HG03159 (cell line): ENCODE measurements at regions not wholly inside any gene's neighbourhood (a gene's known extent, or its start where the extent isn't known, plus 50 kb on each side); places are given as distances from the start of the nearest gene placed in this dataset.

ENCODE experiments used
- ATAC-seq: cut with Tn5 transposase; IDR thresholded peaks from one replicate; pipeline ENCODE4 v1.9.1; 2021; ENCODE audit warnings: mild to moderate bottlenecking, moderate library complexity; ENCODE audit not compliant: unreplicated experiment

DNA sequence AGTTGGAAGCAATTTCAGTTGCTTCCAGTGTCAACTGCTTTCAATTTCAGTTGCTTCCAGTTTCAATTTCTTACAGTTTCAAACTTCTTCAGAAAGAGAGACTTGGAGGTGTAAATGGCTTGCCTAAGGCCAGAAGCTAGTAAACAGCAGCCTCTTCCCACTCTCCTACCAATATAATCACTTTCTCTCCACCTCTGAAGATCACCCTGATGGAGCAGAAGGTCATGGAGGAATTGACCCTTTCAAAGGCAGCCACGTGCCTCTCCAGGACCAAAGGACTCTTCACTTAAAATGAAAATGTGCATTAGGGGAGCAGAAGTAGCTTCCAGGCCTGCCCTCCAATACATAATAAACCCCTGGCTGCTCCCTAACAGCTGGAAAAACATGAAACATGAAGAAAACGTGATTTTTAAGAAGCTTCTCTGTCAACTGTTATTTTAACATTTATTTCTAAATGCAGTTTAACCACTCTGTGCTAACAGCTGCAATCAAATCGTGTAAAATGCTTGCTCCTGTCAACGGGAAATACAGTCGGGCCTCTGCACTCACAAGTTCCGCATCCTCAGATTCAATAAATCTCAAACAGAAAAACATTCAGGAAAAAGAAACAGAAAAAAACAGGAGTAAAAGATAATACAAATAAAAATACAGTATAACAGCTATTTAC, 1020.6 kb downstream of the XPNPEP1 start:
- peak; percentile 55 for ATAC-seq

DNA sequence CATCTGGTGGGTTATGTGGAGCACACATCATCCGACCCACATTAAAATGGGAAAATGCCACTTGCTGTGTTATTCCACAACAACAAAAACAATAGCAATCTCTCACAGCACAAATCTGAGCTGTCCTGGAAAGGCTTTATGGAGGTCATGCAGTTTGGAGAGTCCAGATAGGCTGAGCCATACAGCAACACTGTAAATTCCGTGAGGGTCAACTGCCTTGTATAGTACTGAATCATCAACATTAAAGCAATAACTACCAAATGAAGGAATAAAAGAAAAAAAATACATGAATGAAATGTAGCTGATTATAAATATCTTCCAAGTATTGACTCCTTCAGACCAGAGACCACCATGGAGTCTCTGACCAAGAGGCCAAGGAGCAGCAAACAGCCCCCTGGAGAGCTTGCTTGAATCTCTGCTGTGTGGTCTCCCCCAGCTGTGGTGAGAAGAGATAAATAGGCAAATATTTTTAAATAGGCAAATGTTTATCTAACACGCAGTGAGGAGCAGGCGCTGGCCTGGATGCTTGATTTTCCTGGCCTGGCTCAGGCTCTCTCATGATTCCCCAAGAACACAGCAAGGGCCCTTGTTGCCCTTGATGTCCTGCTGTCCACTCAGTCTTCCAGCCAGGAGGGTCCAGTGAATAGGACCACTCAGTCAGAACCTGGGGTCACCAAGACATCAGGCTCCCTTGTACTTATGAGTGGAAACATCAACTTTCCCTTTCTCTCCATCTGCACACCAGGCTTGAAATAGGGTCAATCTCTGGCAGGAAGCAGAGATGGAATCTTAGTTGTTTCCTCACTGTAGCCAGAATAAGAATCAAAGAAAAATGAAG, 1021.3 kb downstream of the XPNPEP1 start:
- ATAC-seq = peak; percentile 19

DNA sequence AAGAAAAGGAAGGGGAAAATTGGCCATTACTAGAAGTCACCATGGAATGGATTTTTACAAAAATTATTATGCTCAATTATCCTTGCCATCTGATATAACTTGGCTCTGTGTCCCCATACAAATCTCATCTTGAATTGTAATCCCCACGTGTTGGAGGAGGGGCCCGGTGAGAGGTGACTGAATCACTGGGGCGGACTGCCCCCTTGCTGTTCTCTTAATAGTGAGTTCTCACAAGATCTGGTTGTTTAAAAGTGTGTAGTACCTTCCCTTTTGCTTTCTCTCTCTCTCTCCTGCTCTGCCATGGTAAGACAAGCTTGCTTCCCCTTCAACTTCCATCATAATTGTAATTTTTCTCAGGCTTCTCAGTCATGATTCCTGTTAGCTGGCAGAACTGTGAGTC, 1023.6 kb downstream of the XPNPEP1 start:
- ATAC-seq = no peak

DNA sequence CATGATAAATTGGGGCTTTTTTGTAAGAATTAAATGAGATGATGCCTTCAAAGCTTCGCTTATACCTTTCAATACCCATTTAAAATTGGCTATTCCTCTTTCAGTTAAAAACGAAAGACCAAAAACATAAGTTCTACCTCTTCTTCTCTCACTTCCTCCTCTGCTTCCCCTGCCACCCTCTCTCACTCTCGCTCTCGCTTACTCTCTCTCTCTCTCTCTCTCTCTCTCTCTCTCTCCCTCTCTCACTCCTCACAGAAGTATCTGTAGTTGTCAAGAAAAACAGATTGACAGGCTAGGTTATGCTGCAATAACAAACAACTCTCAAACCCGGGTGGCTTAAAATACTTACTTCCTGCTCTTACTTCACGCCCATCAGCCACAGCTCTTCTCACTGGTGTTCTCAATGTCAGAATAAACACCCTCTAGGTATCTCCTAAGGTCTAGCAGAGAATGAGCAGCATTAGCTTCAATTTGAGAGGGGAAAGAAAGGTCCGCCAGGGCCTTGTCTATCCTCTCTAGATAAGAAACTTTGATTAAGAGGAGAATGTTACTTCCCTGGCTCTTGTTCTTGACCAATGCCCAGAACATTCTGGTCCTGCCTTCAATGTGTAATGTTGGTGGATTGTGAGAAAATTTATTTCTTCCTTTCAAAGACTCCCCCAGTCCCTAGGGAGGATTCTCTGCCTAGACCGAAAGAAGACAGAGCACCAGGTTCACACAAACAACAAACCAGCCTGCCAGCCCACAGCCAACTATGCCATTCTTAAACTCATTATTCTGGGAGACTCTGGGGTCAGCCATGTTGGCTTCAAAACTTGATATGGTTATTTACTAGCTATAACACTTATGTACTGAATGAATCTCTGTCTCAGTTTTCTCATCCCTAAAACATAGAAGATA, 1028.7 kb downstream of the XPNPEP1 start:
- ATAC-seq = peak; percentile 95

- no peak for ATAC-seq
Measured at GRCh38 chr10:108877095-108877561, 1046.2 kb downstream of the XPNPEP1 start.

GRCh38 chr10:108872854-108873253, 1050.5 kb downstream of the XPNPEP1 start:
- no peak for ATAC-seq

DNA sequence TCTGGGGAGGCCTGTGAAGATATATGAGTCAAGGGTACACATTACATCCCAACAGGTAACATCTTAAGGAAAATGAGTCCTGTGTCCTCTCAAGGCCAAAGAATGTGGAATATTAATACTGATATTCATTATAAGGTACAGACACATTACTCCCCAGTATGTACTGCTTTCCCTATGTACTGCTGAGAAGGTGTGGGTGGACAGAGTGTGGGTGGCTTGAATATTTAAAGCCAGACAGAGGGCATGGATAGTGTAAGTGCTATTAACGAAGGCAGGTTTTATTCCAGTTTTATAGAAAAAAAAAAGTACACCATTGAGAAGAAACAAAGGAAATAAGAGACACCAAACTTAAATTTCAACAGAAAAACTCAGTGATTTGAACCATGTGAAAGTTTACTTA, 1054.4 kb downstream of the XPNPEP1 start:
- no peak for ATAC-seq

DNA sequence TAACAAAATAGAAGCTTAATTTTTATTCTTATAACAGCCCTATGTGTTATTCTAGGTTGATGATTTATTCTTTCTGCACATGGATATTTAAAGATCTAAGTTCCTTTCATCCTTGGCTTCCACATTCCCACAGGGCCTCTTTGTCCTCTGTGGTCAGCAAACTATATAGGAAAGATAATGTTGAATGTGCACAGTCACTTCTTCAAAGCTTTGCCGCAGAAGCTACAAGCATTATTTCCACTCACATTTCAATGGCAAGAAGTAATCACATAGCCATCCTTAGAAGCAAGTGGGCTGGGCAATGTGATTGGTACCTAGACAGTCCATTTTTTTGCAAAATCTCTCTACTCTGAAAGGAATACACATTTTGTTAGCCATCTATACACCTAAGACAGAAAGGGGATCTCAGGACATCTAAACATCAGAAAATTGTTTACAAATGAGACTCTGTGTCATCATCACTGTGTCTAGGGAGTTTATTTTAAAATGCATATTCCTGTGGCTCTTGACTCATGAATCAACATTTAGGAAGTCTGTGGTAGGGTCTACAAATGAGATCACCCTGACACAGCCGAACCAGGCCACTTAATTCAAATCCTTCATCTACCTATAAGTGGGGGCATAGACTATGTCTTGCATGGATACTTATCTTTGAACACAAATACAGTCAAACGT, 1060.5 kb downstream of the XPNPEP1 start:
- ATAC-seq = no peak

DNA sequence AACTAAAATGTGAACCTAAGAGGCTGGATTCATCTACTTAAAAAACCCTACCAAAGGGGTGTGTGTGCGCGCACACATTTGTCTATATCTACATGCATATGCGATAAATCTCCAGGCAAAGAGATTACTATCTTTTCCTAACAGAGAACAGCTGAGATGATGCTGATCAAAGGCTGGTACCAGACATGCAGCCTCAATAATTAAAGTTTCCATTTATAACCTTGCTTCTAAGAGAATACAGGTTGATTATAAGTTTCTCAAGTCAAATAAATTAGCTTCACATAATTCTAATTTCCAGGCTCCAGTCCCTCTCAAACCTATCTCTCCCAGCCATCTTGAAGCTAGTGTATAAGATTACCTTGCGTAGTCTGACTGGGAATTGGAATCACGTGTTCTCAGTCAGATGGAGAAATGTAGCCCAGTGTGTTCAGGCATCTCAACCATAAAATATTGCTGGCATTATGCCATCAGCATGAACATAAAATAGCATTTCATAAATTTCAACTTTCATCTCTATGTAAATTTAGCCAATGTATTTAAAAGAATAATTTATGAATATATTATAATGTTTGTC, 1062.0 kb downstream of the XPNPEP1 start:
- no peak for ATAC-seq

- peak; percentile 62 for ATAC-seq
Measured at GRCh38 chr10:108852211-108852610, 1071.1 kb downstream of the XPNPEP1 start.

DNA sequence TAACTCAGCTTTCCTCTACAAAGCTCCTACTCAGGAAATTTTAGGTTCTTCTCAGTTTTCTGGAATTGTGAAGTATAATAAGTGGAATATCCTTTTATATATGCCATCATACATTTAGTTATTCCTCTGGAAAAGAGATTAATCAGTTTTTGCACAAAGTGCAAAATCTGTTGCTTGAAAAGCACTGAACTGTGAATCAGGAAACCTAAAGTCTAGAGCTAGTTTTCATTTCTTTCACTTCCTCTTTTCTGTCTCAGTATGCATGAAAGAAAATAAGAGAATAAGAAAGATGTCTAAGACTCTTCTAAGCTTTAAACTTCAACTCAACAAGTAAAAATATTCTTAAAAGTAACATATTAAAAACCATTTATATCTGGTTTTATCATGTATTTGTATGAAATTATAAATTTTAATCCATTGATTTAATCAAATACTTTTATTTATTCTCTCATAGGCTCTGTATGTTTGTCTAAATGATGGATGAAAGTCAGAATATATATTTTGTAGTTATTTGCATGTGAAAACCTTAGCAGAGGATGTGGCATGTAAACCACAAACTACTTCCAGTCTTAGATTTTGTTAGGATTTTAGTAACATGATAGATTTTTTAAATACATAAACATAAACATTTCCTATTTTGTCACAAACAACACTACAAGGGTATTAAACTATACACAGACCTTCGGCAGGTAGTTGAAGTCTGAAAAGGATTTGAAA, 1073.0 kb downstream of the XPNPEP1 start:
- ATAC-seq = peak; percentile 89

DNA sequence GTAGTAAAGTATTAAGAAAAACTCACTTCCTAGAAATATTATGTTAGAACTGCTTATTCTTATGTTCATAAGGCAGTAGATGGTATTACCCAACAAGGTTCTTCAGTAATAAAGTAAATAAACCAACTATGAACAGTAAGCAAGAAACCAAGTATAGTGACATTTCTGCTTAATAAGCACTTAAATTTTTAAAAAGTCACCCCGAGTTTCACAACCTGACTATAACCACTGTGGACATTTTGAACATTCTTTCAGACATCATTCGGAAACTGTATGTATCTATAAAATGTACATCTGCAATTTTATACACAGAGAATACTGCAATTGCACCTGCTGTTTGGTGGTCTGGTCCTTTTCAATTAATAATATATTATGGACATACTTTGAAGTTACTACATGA, 1073.6 kb downstream of the XPNPEP1 start:
- peak; percentile 37 for ATAC-seq

DNA sequence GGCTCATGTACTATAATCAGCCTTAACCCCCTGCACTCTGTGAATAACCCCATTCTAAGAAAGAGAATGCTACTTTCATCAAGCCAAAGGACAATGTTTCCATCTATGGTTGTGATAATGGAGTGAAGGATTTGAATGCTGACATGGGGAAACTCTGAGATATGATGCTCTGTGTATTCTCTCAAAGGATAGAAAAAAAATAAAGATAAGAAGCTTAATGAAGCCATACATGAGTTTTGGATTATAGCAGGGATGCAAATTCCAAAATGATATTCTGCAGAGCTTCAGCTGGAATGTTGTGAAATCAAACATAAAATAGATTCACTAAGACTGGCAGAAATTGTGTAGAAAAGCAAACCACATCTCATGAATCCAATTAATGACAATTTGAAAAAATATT, 1074.1 kb downstream of the XPNPEP1 start:
- ATAC-seq = no peak

DNA sequence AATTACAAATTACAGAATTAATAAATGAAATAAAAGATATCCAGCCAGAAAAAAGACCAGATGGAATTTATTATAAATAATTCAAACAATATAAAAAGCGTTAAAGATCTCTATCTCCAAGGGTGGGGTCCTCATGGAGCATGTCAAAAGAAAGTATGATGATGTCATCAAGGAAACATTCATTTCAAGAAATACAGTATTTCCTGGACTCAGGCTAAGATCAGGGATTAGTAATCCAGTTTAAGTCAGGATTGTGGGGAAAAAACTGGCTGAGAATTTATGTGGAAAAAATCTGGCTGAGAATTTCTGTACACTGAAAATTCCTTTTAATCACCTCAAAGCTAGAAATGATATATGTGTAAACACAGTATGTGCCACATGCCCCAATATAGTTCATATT, 1075.3 kb downstream of the XPNPEP1 start:
- no peak for ATAC-seq

DNA sequence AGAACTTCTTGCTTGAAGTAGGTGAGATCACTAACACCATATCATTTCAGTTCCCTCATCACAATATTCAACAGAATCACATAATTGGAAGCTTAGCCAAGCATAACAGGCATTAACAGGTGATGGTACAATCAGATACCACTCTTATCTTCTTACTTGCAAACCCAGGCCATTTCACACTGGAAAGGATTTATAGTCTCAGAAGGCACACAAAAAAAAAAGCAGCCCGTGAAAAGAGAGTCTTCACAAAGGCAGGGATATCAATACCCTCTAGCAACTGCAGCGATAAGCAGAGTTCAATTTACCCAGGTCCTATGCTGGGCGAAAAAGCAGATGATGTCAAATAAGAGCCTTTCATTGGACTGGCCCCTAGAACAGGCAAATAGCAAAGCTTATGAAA, 1082.4 kb downstream of the XPNPEP1 start:
- no peak for ATAC-seq

DNA sequence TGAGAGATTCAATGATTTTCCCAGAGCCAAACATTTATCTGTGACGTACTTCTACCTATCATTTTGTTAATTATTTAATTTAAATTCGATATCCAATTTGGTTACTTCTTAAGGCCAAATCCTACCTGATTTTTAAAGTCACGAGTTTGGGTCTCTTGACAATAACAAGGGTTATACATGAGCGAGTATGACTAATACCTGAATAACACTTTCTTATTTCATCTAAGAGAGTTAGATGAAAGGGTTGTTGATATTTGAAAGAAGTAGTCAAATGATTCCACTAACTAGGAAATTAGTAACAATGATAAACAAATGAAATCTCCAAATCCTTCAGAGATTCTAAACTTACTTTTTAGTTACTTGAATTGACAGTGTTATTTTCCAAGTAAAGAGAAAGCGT, 1086.9 kb downstream of the XPNPEP1 start:
- ATAC-seq = peak; percentile 67

DNA sequence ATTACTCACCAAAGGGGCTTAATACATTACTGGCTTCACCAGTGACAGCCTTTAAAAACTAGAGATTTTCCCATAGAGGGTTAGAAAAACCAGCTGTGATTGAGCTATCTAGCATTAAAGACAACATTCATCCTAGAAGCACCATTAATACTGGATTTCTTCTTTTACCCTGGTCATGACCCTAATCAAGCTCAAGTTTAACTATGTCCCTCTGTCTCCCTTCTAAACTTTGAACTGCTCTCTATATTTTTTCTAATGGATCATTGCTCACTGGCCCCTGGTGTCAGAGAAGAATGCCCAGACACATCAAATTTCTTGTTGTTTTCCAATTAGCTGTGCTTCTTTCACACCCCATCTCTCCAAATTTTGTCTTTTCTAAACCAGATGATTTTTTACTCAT, 1101.3 kb downstream of the XPNPEP1 start:
- no peak for ATAC-seq

DNA sequence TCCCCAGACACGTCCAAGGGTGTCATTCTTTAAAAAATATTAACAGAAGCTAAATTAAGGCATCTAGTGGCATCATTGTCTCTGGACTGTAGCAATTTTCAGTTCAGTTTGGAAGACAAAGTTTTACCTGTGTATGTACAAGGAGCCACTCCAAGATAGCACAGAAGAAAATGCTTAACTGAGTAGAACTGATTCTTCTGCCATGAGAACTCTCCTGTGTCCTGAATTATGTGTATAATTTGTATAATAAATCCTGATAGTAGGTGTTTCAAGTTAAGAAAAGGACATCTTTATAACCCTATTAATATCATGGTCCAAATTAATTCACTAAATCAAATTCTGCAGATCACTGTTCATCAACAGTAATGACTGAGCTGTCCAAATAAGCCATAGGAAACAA, 1104.0 kb downstream of the XPNPEP1 start:
- no peak for ATAC-seq

DNA sequence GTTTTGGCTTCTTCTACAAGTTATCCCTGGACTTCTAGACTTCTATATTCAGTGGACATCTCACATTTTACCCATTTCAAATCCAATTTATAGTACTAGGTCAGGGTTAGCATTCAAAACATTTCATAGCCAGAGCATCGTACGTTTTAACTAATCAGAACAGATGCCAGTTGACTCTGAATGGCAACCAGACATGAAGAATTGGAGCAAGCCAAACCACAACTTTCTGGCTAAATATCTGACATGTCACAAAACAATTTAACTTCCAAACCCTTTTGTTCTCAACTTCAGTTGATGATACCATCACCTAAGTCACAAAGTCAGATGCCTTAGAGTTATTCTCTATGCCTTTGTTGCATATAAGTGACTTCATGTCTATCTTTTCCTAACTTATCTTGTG, 1105.7 kb downstream of the XPNPEP1 start:
- no peak for ATAC-seq

DNA sequence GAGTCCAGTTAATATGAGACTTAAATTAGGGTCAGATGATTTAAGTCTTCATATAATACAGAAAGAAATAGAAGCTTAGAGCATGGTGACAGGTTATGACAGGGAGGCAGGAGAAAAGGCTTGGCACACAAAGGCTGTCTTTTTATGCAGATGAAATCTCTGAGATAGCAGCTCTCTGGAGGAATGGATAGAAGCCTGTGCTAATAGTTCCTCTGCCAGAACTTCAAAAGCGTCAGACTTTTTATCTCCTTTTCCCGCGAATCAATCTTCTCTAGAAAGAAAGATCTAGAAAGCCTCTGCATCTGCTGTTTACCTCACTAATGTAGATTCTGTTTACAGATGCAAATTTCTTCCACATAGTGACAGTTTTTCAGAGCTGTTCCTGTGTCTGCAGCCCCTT, 1106.2 kb downstream of the XPNPEP1 start:
- no peak for ATAC-seq
